B cell (primary cell): ENCODE measurements at regions not wholly inside any gene's neighbourhood (a gene's known extent, or its start where the extent isn't known, plus 50 kb on each side); places are given as distances from the start of the nearest gene placed in this dataset.

Experiments
- ATAC-seq: fragments of 200-7000 bp; cut with Tn5 transposase; one replicate; pipeline ENCODE4 v1.10.0; 2021; ENCODE audit warnings: low read depth, mild to moderate bottlenecking, moderate number of reproducible peaks, moderate library complexity
- CTCF ChIA-PET: fragments of 350-600 bp; sonication (Branson Sonifier 250); formaldehyde crosslinking; loops from one replicate; lab custom pipeline; 2021; ENCODE audit warnings: antibody characterized with exemption, inconsistent platforms; lab: Charles Lee
- POLR2A ChIA-PET: fragments of 350-600 bp; sonication (Branson Sonifier 250); formaldehyde crosslinking; loops from one replicate; lab custom pipeline; 2021; ENCODE audit warnings: antibody characterized with exemption; lab: Charles Lee
- DNase-seq: peaks from one replicate; pipeline ENCODE4 v3.0.0; 2013
- H2AFZ ChIP-seq: 2 replicates; pipeline ENCODE4 v1.6.1; 2012; ENCODE audit warnings: mild to moderate bottlenecking, low read depth, low read length; ENCODE audit not compliant: insufficient read depth, poor library complexity, severe bottlenecking
- H3K27ac ChIP-seq, 2 donors: 1 replicate in 1 of 2; 2 replicates in 1 of 2; pipeline ENCODE4 v1.5.1; 2012 to 2013; ENCODE audit warnings: low read length in 2 of 2, mild to moderate bottlenecking in 2 of 2, moderate library complexity in 1 of 2
- H3K27me3 ChIP-seq, 4 experiments: fragments of 200-600 bp in 1 of 4; sonication (generic) in 1 of 4; replicated peaks in 1 of 4; 1 replicate in 2 of 4; 2 replicates in 2 of 4; pipeline versions ENCODE4 v1.6.1 to v1.7.0; 2013 to 2016; ENCODE audit warnings: low read length in 3 of 4, mild to moderate bottlenecking in 2 of 4, mixed read lengths in 1 of 4, moderate library complexity in 1 of 4; ENCODE audit not compliant: insufficient read depth in 4 of 4, control insufficient read depth in 3 of 4; ENCODE audit errors: control extremely low read depth in 1 of 4
- H3K36me3 ChIP-seq, 2 experiments: replicated peaks in 1 of 2; 1 replicate in 1 of 2; 2 replicates in 1 of 2; pipeline versions ENCODE4 v1.6.1 to v1.7.1; 2013; ENCODE audit warnings: low read length in 1 of 2; ENCODE audit not compliant: insufficient read depth in 2 of 2, control insufficient read depth in 1 of 2; ENCODE audit errors: control extremely low read depth in 1 of 2, extremely low read depth in 1 of 2
- H3K4me1 ChIP-seq, 2 donors: fragments of 200-600 bp in 1 of 2; sonication (generic) in 1 of 2; 1 replicate in 1 of 2; 2 replicates in 1 of 2; pipeline versions ENCODE4 v1.5.1 to v1.6.1; 2013 to 2017; ENCODE audit warnings: low read length in 2 of 2; ENCODE audit not compliant: control insufficient read depth in 2 of 2, insufficient read depth in 2 of 2
- H3K4me2 ChIP-seq: replicated peaks from 2 replicates; pipeline ENCODE3; 2012; ENCODE audit warnings: mild to moderate bottlenecking, low read depth, low read length; ENCODE audit not compliant: poor library complexity, severe bottlenecking
- H3K4me3 ChIP-seq, 5 experiments: fragments of 200-600 bp in 1 of 5; sonication (generic) in 1 of 5; 1 replicate in 3 of 5; 2 replicates in 2 of 5; pipeline versions ENCODE4 v1.5.1 to v1.7.0; 2011 to 2016; ENCODE audit warnings: low read length in 4 of 5, mild to moderate bottlenecking in 4 of 5, low read depth in 2 of 5, control low read depth in 1 of 5, moderate library complexity in 1 of 5; ENCODE audit not compliant: insufficient read depth in 1 of 5; ENCODE audit errors: control extremely low read depth in 1 of 5, extremely low read depth in 1 of 5
- H3K79me2 ChIP-seq: fragments of 200-600 bp; sonication (generic); one replicate; pipeline ENCODE4 v1.6.0; 2016; ENCODE audit warnings: low read length; ENCODE audit not compliant: control insufficient read depth, insufficient read depth
- H3K9ac ChIP-seq: fragments of 200-600 bp; sonication (generic); 2 replicates; pipeline ENCODE4 v1.6.1; 2017; ENCODE audit warnings: mild to moderate bottlenecking, low read length, moderate library complexity
- H3K9me3 ChIP-seq, 3 donors: one replicate each; pipeline versions ENCODE4 v1.6.1 to v1.7.1; 2013; ENCODE audit warnings: low read length in 2 of 3; ENCODE audit not compliant: control insufficient read depth in 2 of 3, insufficient read depth in 1 of 3; ENCODE audit errors: control extremely low read depth in 1 of 3
- H4K20me1 ChIP-seq: 2 replicates; pipeline ENCODE4 v1.6.0; 2012; ENCODE audit warnings: mild to moderate bottlenecking, low read length; ENCODE audit not compliant: insufficient read depth, control insufficient read depth, poor library complexity, severe bottlenecking
- H3K27ac Mint-ChIP-seq: one replicate; pipeline ENCODE4 v1.8.0; 2021; ENCODE audit warnings: mixed read lengths
- H3K27me3 Mint-ChIP-seq: one replicate; pipeline ENCODE4 v1.8.0; 2021; ENCODE audit warnings: mixed read lengths
- H3K4me1 Mint-ChIP-seq: one replicate; pipeline ENCODE4 v1.8.0; 2021; ENCODE audit warnings: mixed read lengths
- H3K4me3 Mint-ChIP-seq: one replicate; pipeline ENCODE4 v1.8.0; 2021; ENCODE audit warnings: mixed read lengths
- H3K9me3 Mint-ChIP-seq: one replicate; pipeline ENCODE4 v1.8.0; 2022; ENCODE audit warnings: mixed read lengths; ENCODE audit not compliant: insufficient read depth
- CTCF ChIP-seq: fragments of 200-600 bp; IDR thresholded peaks from one replicate; pipeline ENCODE4 v1.8.0; 2022; ENCODE audit warnings: antibody characterized with exemption, mild to moderate bottlenecking
- EZH2 ChIP-seq: IDR thresholded peaks from 2 replicates; pipeline ENCODE4 v1.6.1; 2012; ENCODE audit warnings: borderline replicate concordance, low read depth, mild to moderate bottlenecking, moderate library complexity, low read length; ENCODE audit not compliant: insufficient read depth, poor library complexity, severe bottlenecking
- WGBS: methylation state at CpG from one replicate; pipeline ENCODE4 v1.1.5; 2013; ENCODE audit warnings: missing lambda C conversion rate; ENCODE audit not compliant: insufficient coverage; 5-methylcytosine and 5-hydroxymethylcytosine counted together
- intact Hi-C: fragments of 100-400 bp; cut with micrococcal nuclease; formaldehyde crosslinking; loops from one replicate; pipeline ENCODE4 v1.10.0; 2022

GRCh38 chr18:10210057-10210633 lies 244.3 kb upstream of the APCDD1 start:
- intact Hi-C loops, result no loop called here
- Mint-ChIP-seq H3K4me1 (peaks cover 8% of the 10 kb centered on the region), H3K9me3 (no peaks in the 10 kb centered on the region), H3K4me3 (no peak overlapping the region), H3K27ac (no peak overlapping the region), H3K27me3 (no peaks in the 10 kb centered on the region)
- H3K4me1 ChIP-seq, result peaks cover 6 to 9% of the 10 kb centered on the region in 2 donors
- H3K9me3 ChIP-seq, result no peaks in the 10 kb centered on the region
- H2AFZ ChIP-seq, result no peak overlapping the region
- H3K4me2 ChIP-seq, result no peak overlapping the region
- H3K79me2 ChIP-seq, result no peaks in the 10 kb centered on the region
- WGBS, result 92% methylated on average over 4 of the region's 6 CpGs
- no peaks in the 10 kb centered on the region for H3K36me3 ChIP-seq
- H3K9ac ChIP-seq, result no peak overlapping the region
- DNase-seq (no peak), ATAC-seq (no peak)
- peaks cover 0 to 3% (median 0%) of the 10 kb centered on the region in 4 experiments for H3K27me3 ChIP-seq
- ChIA-PET CTCF (no interaction called here), POLR2A (no interaction called here)
- H3K27ac ChIP-seq, result no peak overlapping the region
- no peak for TF ChIP-seq EZH2
- TF ChIP-seq CTCF, result no peak
- no peaks in the 10 kb centered on the region for H4K20me1 ChIP-seq
- no peak overlapping the region for H3K4me3 ChIP-seq

- no peak overlapping the region for H3K4me3 Mint-ChIP-seq
- CTCF ChIA-PET, result interaction anchor here (1.3 kb wide), 1 partner anchor 277 kb away, joined by 4 read pairs; no protein-coding TSS in a partner anchor
These were observed 240.9 kb upstream of the APCDD1 start for GRCh38 chr18:10213526-10213925.

More at GRCh38 chr18:10213526-10213925, 240.9 kb upstream of the APCDD1 start:
- Histone ChIP-seq H3K79me2 (no peaks in the 10 kb centered on the region), H3K4me1 (peaks cover 6 to 9% of the 10 kb centered on the region in 2 donors), H3K9me3 (no peaks in the 10 kb centered on the region), H2AFZ (no peak overlapping the region), H3K4me3 (no peak overlapping the region), H3K36me3 (no peaks in the 10 kb centered on the region), H3K9ac (no peak overlapping the region), H3K4me2 (peak overlapping the region; percentile 20), H3K27ac (no peak overlapping the region), H4K20me1 (no peaks in the 10 kb centered on the region), H3K27me3 (no peaks in the 10 kb centered on the region)
- DNase-seq (peak; percentile 69), ATAC-seq (peak; percentile 78)
- Mint-ChIP-seq H3K9me3 (peaks cover 4% of the 10 kb centered on the region), H3K27ac (no peak overlapping the region), H3K27me3 (no peaks in the 10 kb centered on the region), H3K4me1 (peaks cover 10% of the 10 kb centered on the region)
- intact Hi-C loops, result no loop called here
- TF ChIP-seq CTCF (no peak), EZH2 (no peak)
- 0% methylated on average over 1 of the region's 3 CpGs for WGBS
- POLR2A ChIA-PET, result no interaction called here
